HG03135 (cell line): ENCODE measurements at regions not wholly inside any gene's neighbourhood (a gene's known extent, or its start where the extent isn't known, plus 50 kb on each side); places are given as distances from the start of the nearest gene placed in this dataset.
"Not testable (repeated sequence)": the region's sequence is repeated elsewhere in the genome, so short reads cannot be mapped to it uniquely, and the experiment has no call there.

Source experiments
- ATAC-seq: cut with Tn5 transposase; IDR thresholded peaks from one replicate; pipeline ENCODE4 v1.9.1; 2021; ENCODE audit warnings: mild to moderate bottlenecking, moderate library complexity; ENCODE audit not compliant: unreplicated experiment

DNA sequence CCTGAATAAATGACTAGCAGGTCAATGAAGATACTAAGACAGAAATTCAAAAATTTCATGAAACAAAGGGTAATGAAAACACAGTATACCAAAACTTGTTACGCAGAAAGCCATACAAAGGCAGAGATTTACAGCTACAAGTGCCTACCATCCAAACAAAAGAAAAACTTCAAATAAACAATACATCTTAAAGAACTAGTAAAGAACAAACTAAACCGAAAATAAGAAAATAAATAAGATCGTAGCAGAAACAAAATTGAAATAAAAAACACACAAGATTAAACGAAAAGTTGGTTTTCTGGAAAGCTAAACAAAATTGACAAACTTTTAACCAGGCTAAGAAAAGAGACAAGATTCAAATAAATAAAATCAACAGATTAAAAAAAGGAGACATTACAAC, 51.5 kb downstream of the VPREB1 start:
- ATAC-seq, result not testable (repeated sequence)

DNA sequence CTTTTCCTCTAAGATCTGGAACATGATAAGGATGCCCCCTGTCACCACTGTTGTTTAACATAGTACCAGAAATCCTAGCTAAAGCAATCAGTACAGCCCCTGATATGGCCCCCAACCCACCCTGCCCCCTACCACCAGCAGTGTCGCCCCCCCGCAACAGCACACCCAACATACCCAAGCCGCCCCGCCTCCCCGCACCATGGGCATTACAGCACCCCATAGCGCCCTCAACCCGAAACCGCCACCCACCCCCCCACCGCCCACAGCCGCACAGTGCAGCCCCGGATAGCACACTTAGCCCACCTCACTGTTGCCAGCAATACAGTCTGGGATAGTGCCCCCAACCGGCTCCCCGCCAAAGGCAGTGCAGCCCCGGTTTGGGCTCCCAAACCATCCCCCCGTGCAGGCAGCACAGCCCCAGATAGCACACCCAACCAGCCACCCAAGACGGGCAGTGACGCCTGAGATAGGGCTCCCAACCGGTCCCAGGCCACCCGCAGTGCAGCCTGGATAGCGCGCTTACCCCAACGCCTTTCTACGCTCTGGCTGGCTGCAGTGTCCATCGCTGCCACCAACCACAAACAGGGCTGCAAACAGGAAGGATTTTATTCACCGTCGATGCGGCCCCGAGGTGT, 52.7 kb downstream of the VPREB1 start:
- ATAC-seq, result not testable (repeated sequence)

DNA sequence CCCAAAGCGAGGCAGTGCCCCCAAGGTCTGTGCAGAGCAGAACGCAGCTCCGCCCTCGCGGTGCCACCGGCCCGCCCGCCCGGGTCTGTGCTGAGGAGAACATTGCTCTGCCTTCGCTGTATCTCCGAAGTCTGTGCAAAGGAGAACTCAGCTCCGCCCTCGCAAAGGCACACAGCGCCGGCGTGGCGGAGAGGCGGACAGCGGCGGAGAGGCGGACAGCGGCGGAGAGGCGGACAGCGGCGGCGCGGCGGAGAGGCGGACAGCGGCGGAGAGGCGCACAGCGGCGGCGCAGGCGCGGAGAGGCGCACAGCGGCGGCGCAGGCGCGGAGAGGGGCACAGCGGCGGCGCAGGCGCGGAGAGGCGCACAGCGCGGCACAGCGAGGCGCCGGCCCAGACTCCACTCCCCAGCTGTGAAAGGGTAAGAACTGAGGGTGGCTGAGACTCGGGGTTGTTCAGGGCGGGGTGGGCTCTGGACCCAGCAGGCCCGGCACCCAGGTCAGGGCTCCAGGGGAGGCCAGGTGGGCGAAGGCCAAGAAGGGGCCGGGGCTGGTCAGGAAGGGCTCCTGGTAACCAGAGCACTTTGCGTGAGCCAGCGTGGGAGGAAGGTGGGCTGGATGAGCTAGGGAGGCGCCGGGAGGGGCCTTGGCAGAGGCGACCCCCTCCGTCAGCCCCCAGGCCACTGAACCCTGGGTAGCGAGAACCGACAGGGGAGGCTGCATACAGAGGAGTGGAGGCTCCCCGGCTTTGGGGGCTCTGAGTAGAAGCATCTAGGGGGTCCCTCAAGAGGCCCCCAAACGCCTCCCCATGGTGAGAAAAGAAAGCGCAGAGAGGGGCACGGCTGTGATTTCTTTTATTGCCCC, 53.4 kb downstream of the VPREB1 start:
- ATAC-seq, result peak; percentile 95

DNA sequence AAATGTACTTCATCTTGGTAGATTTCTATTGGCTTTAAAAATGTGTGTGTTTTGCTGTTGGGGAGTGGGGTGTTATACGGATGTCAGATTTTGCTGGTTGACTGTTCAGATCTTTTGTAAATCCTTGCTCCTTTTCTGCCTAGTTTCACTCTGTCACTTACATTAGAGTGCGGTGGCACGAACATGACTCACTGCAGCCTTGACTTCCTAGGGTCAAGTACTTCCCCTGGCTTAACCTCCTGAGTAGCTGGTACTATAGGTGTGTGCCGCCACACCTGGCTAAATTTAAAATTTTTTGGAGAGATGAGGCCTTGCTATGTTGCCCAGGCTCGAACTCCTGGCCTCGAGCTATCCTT, 54.0 kb downstream of the VPREB1 start:
- not testable (repeated sequence) for ATAC-seq

DNA sequence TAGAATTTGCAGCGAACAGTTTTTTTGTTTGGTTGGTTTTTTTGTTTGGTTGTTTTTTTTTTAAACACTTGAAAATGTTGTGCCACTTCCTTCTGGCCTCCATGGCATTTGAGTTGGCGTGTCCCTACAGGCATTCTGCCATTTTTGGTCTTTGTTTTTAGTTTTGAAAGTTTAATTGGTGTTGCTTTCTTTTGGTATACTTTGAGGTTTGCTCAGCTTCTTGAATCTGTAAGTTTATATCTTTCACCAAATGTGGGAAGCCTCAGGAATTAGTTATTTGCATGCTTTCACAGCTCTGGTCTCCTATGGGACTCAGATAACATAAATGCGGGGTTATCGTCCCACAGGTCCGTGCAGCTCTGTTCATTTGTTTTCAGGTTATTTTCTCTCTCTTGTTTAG, 55.9 kb downstream of the VPREB1 start:
- not testable (repeated sequence) for ATAC-seq

DNA sequence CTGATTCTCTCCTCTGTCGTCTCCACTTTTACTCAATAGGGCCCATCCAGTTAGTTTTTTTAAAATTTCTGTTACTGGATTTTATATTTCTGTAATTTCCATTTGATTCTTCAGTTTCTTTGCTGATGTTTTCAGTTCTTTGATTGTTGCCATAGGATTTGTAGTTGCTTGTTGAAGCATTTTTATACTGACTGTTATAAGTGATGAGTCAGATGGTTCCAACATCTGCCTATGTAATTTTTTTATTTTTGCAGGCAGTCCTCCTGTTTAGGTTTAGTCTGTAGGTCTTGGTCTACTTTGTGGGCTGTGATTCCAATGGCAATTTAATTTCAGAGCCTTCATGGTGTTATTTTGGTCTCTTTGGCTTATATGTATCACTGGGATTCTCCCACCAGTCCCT, 56.4 kb downstream of the VPREB1 start:
- ATAC-seq, result not testable (repeated sequence)

DNA sequence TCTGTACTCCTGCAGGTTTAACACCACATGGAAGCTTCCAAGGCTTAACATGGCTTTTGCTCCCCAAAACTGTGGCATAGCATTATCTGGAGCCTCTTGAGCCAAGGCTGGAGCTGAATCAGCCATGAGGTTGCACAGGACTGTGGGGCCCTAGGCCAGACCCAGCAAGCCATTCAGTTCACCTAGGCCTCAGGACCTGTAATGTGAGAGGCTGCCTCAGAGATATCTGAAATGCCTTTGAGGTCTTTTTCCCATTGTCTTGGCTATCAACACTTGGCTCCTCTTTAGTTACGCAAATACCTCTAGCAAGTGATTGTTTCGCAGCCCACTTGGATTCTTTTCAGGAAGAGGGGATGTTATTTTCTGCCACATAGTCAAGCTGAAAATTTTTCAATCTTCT, 72.0 kb downstream of the VPREB1 start:
- ATAC-seq, result no peak

DNA sequence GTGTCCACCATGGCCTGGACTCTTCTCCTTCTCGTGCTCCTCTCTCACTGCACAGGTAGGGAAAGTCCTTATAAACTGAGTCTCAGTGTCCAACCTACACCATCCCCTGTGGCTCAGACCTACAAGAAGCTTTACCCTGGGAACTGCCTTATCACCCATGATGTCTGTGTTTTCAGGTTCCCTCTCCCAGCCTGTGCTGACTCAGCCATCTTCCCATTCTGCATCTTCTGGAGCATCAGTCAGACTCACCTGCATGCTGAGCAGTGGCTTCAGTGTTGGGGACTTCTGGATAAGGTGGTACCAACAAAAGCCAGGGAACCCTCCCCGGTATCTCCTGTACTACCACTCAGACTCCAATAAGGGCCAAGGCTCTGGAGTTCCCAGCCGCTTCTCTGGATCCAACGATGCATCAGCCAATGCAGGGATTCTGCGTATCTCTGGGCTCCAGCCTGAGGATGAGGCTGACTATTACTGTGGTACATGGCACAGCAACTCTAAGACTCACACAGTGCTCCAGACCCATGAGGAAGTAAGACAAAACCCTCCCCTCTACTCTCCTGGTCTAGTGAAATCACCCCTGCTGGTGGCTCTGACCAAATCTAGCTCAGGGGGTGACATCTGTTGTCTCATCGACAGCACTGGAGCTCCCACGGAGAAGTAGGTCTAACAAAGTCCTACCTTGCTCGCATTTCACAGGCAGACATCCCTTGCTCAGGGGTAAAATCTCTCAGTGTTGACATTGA, 74.3 kb downstream of the VPREB1 start:
- no peak for ATAC-seq

DNA sequence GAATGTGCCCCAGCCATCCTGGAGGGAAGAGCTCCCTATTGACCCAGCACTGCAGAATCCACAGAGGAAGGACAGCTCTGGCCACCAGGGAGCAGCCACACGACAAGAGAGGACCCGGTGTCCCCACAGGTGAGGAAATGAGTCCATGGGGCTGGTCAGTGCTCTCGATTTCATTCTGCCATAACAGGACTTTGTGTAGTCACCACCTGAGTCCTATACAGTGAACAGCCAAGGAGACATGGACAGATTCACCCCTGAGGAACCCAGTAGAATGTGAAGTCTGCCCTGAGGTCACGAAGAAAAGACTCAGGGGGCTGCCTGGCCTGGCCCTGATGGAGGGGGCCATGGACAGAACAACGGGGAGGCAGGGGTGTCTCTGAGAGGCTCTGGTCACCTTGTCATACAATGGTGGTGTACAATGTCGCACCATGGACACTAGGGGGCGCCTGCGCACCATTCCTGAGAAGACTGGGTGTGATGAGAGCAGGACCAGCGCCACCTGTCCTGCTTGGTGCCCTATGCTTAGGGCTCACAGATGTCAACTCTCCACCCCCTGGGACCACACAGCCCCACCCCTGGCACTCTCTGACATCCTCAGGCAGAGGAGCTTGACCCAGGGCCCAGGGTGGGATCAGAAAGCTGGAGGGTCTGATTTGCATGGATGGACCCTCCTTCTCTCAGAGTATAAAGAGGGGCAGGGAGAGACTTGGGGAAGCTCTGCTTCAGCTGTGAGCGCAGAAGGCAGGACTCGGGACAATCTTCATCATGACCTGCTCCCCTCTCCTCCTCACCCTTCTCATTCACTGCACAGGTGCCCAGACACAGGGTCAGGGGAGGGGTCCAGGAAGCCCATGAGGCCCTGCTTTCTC, 77.4 kb downstream of the VPREB1 start:
- ATAC-seq, result peak; percentile 55

DNA sequence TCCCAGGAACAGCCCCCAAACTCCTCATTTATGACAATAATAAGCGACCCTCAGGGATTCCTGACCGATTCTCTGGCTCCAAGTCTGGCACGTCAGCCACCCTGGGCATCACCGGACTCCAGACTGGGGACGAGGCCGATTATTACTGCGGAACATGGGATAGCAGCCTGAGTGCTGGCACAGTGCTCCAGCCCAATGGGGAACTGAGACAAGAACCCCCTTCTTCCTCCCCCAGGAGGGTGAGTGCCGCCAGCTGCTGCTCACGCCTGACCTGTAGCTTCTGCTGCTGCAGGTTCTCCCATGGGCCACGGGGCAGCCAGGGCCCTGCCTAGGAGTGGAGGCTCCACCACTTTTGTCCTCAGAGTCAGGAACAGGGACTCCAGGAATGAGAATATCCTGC, 78.2 kb downstream of the VPREB1 start:
- ATAC-seq, result no peak

DNA sequence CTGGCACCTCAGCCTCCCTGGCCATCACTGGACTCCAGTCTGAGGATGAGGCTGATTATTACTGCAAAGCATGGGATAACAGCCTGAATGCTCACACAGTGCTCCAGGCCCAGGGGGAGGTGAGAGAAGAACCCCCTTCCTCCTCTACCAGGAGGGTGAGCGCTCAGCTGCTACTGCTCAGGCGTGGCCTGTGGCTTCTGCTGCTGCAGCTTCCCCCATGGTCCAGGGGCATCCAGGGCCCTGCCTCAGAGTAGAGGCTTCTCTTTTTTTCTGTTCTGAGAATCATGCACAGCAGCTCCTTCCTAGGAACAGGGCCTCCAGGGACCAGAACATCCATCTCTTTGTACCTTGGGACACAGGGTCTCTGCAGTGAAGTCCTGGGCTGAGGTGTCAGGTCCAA, 83.1 kb downstream of the VPREB1 start:
- ATAC-seq, result no peak

DNA sequence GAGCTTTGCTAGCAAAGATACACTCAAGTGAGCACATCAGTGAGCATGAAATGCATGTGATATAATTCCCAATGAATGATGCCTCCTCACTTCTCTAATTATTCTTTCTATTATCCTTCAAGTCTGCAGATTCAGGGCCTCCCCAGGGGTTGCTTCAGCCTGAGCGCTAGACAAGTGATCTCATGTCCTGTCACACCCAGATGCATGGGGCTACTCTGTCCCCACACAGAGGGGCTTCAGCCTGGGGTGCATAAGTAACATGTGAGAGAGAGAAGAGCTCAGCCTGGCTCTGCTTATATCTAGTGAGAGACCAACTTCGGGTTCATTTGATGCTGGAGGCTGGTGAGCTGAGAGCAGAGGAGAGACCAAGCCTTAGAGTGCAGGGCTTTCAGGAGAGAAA, 85.2 kb downstream of the VPREB1 start:
- no peak for ATAC-seq

DNA sequence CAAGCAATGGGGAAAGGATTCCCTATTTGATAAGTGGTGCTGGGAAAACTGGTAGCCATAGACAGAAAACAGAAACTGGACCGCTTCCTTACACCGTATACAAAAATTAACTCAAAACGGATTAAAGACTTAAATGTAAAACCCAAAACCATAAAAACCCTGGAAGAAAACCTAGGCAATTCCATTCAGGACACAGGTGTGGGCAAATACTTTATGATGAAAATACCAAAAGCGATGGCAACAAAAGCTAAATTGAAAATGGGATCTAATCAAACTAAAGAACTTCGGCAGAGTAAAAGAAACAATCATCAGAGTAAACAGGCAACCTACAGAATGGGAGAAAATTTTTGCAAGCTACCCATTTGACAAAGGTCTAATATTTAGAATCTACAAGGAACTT, 91.1 kb downstream of the VPREB1 start:
- ATAC-seq, result not testable (repeated sequence)

DNA sequence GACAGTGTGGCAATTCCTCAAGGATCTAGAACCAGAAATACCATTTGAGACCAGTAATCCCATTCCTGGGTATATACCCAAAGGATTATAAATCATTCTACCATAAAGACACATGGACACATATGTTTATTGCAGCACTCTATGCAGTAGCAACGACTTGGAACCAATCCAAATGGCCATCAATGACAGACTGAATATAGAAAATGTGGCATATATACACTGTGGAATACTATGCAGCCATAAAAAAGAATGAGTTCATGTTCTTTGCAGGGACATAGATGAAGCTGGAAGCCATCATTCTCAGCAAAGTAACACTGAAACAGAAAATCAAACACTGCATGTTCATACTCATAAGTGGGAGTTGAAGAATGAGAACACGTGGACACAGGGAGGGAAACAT, 91.7 kb downstream of the VPREB1 start:
- ATAC-seq, result not testable (repeated sequence)

DNA sequence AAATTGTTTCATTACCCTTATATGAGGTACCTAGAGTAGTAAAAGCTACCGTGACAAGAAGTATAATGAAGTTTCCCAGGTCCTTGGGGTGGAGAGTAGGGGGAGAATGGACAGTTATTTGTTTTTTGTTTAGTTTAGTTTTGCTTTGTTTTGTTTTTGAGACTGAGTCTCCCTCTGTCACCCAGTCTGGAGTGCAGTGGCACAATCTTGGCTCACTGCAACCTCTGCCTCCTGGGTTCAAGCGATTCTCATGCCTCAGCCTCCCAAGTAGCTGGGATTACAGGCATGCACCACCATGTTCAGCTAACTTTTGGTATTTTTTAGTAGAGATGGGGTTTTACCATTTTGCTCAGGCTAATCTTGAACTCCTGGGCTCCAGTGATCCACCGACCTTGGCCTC, 94.2 kb downstream of the VPREB1 start:
- not testable (repeated sequence) for ATAC-seq

DNA sequence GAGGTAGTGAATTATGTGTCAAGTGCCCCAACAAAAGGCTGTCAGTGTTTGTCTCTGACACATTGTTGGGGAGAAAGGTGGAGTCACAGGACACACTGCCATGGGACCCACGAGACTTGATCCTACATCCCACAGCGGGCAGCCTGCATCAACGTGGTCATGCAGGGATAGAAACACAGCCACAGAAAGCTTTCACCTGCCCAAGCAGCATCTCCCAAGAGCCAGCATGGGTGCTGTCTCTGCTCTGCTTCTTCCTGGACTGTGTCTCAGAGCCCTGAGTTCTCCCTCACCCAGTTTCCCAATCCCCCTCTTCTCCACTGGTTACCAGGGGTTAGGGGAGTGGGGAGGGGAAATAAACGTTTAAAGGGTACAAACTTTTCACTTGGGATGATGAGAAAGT, 97.2 kb downstream of the VPREB1 start:
- ATAC-seq, result no peak

DNA sequence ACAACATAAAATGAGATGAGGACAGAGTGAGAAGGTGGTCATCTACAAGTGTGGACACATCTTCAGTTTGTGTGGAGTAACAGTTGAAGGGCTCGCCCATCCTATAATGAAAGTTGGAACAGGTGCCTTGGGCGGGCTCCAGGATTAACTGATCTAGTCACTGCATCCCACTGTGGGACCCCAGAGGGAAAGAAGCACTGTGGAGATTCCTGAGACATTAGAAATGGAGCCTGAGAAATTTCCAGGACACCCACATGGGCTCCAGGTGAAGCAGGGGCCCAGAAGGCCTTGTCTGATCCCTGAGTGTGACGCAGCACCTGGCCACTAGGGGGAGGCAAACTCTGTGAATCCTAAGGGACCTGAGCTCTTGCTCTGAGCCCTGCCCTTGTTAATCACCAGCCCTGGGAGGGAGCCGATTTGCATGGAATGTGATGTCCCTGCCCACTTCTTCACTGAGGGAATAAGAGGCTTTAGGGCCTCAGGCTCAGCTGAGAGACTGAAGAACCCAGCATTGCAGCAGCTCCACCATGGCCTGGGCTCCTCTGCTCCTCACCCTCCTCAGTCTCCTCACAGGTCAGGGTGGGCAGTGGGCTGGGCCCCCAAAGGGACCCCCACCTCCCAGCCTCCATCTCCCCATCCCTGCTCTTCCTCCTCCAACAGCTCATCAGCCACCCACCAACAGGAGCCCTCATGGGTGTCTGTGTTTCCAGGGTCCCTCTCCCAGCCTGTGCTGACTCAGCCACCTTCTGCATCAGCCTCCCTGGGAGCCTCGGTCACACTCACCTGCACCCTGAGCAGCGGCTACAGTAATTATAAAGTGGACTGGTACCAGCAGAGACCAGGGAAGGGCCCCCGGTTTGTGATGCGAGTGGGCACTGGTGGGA, 98.4 kb downstream of the VPREB1 start:
- ATAC-seq, result no peak

DNA sequence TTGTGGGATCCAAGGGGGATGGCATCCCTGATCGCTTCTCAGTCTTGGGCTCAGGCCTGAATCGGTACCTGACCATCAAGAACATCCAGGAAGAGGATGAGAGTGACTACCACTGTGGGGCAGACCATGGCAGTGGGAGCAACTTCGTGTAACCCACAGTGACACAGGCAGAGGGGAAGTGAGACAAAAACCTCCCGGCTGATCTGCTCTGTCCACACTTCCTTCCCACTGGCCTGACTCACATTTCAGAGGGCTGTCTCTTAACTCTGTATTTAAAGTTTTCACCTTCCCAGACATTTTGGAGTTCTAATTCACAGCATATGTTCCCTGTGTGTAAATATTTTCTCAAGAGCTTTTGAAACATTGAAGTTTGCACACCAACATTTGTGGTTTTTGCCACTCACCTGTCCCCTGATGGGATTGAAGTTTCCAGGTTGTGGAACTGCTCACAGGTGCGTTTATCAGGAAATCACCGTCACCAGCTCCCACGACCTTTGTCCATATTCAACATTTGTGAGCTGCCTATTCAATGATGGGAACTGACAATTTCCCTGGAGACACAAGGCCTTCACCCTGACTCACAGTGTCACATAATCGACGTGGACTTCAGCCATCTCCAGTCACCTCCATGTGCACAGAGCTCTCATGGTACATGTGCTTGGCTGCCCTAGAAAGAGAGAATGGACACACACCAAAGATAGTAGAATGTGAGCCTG, 99.2 kb downstream of the VPREB1 start:
- ATAC-seq, result no peak

DNA sequence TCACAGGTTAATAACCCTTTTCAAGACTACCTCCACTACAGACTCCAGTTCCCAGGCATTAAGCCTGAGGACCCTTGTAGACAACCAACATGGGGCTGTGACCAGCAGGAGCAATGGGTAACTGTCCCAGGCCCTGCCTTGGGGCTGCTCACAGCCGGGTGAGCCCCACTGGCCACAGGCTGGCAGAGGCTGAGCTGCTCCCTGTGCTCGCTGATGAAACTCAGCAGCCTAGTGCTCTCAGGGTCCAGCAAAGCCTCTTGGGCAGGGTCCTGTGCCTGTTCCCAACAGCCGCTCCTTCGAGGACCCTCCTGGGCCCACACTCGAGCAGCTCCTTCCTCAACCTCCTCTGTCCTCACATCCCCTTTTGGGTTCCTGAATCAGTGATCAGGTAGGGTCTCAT, 99.8 kb downstream of the VPREB1 start:
- ATAC-seq, result no peak
